Mesothelial cell of epicardium (in vitro differentiated cells): ENCODE measurements at regions not wholly inside any gene's neighbourhood (a gene's known extent, or its start where the extent isn't known, plus 50 kb on each side); places are given as distances from the start of the nearest gene placed in this dataset.

Experiments
- DNase-seq, 2 experiments: peaks; one replicate each; pipeline ENCODE4 v3.0.0; 2021; ENCODE audit warnings: low spot score in 2 of 2; ENCODE audit not compliant: unreplicated experiment in 2 of 2
- H3K27ac Mint-ChIP-seq: 2 replicates; pipeline ENCODE4 v1.8.0; 2021; ENCODE audit warnings: mixed read lengths
- H3K27me3 Mint-ChIP-seq: 2 replicates; pipeline ENCODE4 v1.8.0; 2021; ENCODE audit warnings: low read depth, mixed read lengths
- H3K36me3 Mint-ChIP-seq: 2 replicates; pipeline ENCODE4 v1.8.0; 2021; ENCODE audit warnings: mixed read lengths
- H3K4me1 Mint-ChIP-seq: 2 replicates; pipeline ENCODE4 v1.8.0; 2021; ENCODE audit warnings: mixed read lengths
- H3K4me3 Mint-ChIP-seq: 2 replicates; pipeline ENCODE4 v1.8.0; 2021; ENCODE audit warnings: mild to moderate bottlenecking, moderate library complexity, mixed read lengths
- H3K9me3 Mint-ChIP-seq: 2 replicates; pipeline ENCODE4 v1.8.0; 2021; ENCODE audit warnings: mixed read lengths
- CTCF ChIP-seq: fragments of 200-600 bp; sonication (generic); IDR thresholded peaks from one replicate; pipeline ENCODE4 v1.5.0; 2021; ENCODE audit warnings: antibody characterized with exemption; ENCODE audit not compliant: unreplicated experiment

GRCh38 chrX:22376369-22376768, 103.7 kb downstream of the CBLL2 start:
- Mint-ChIP-seq H3K27ac (no peak overlapping the region), H3K36me3 (no peaks in the 10 kb centered on the region), H3K27me3 (no peaks in the 10 kb centered on the region), H3K4me3 (no peak overlapping the region), H3K4me1 (no peaks in the 10 kb centered on the region), H3K9me3 (peaks cover 31% of the 10 kb centered on the region)
- no peak for TF ChIP-seq CTCF
- no peak for DNase-seq

- Mint-ChIP-seq H3K27ac (no peak overlapping the region), H3K36me3 (peaks cover 4% of the 10 kb centered on the region), H3K9me3 (peaks cover 31% of the 10 kb centered on the region), H3K4me3 (no peak overlapping the region), H3K27me3 (no peaks in the 10 kb centered on the region), H3K4me1 (no peaks in the 10 kb centered on the region)
- TF ChIP-seq CTCF = no peak
- DNase-seq = no peak
Measured at GRCh38 chrX:22378296-22378695, 105.6 kb downstream of the CBLL2 start.

- H3K9me3 Mint-ChIP-seq = peaks cover 49% of the 10 kb centered on the region
- peaks cover 4% of the 10 kb centered on the region for H3K36me3 Mint-ChIP-seq
- no peak overlapping the region for H3K4me3 Mint-ChIP-seq
- no peak overlapping the region for H3K27ac Mint-ChIP-seq
- no peaks in the 10 kb centered on the region for H3K27me3 Mint-ChIP-seq
- peaks cover 6% of the 10 kb centered on the region for H3K4me1 Mint-ChIP-seq
- TF ChIP-seq CTCF = no peak
- DNase-seq = no peak
Measured at GRCh38 chrX:22383988-22384387, 111.3 kb downstream of the CBLL2 start.

- H3K27me3 Mint-ChIP-seq = no peaks in the 10 kb centered on the region
- no peaks in the 10 kb centered on the region for H3K36me3 Mint-ChIP-seq
- H3K27ac Mint-ChIP-seq = peak overlapping the region; percentile 60
- no peak for DNase-seq
- H3K4me1 Mint-ChIP-seq = peaks cover 31% of the 10 kb centered on the region
- H3K9me3 Mint-ChIP-seq = peaks cover 31% of the 10 kb centered on the region
- no peak overlapping the region for H3K4me3 Mint-ChIP-seq
- no peak for TF ChIP-seq CTCF
Measured at GRCh38 chrX:22389556-22390179, 117.0 kb downstream of the CBLL2 start.

GRCh38 chrX:22392133-22392948, 119.6 kb downstream of the CBLL2 start:
- Mint-ChIP-seq H3K9me3 (peaks cover 26% of the 10 kb centered on the region), H3K4me3 (peak overlapping the region; percentile 24), H3K27me3 (no peaks in the 10 kb centered on the region), H3K4me1 (peaks cover 33% of the 10 kb centered on the region), H3K36me3 (no peaks in the 10 kb centered on the region), H3K27ac (peak overlapping the region; percentile 77)
- no peak for TF ChIP-seq CTCF
- no peak for DNase-seq
